ENCODE measurements at regions not wholly inside any gene's neighbourhood (a gene's known extent, or its start where the extent isn't known, plus 50 kb on each side); places are given as distances from the start of the nearest gene placed in this dataset.
"Not testable (repeated sequence)": the region's sequence is repeated elsewhere in the genome, so short reads cannot be mapped to it uniquely, and the experiment has no call there.

- Histone ChIP-seq H3K4me1 (ENCODE audit: control insufficient read depth in 4 of 4, insufficient read depth in 4 of 4, low read length in 3 of 4) (no peaks in the 10 kb centered on the region), H3K36me3 (ENCODE audit: control insufficient read depth in 4 of 4, insufficient read depth in 3 of 4, low read depth in 1 of 4, low read length in 3 of 4) (no peaks in the 10 kb centered on the region), H3K9me3 (ENCODE audit: control insufficient read depth in 4 of 4, low read length in 3 of 4) (no peaks in the 10 kb centered on the region), H3K9ac (ENCODE audit: low read depth in 1 of 2, low read length in 2 of 2) (no peak overlapping the region), H3K27me3 (ENCODE audit: control insufficient read depth in 4 of 4, insufficient read depth in 4 of 4, low read length in 3 of 4) (no peaks in the 10 kb centered on the region), H3K4me3 (ENCODE audit: low read depth in 1 of 3, low read length in 3 of 3) (no peak overlapping the region), H3K27ac (ENCODE audit: low read depth in 1 of 2, low read length in 2 of 2) (no peak overlapping the region)
- no peak for TF ChIP-seq RXRA (IDR thresholded peaks at IDR 0.05)
- no peak for TF ChIP-seq FOXA1 (IDR thresholded peaks at IDR 0.05)
- TF ChIP-seq NR2F2 (IDR thresholded peaks at IDR 0.05), result no peak
- no peak for TF ChIP-seq HNF4G (IDR thresholded peaks at IDR 0.05)
- no peak for TF ChIP-seq TAF1 (conservative IDR thresholded peaks at IDR 0.05)
- no peak for TF ChIP-seq ZBTB33 (IDR thresholded peaks at IDR 0.05)
- TF ChIP-seq GABPA (IDR thresholded peaks at IDR 0.05 in 1 of 2, conservative IDR thresholded peaks at IDR 0.05 in 1 of 2), result no peak
- no peak for TF ChIP-seq JUND (IDR thresholded peaks at IDR 0.05)
- TF ChIP-seq REST (IDR thresholded peaks at IDR 0.05), result no peak
- no peak for TF ChIP-seq HNF4A (conservative IDR thresholded peaks at IDR 0.05)
- TF ChIP-seq YY1 (IDR thresholded peaks at IDR 0.05), result no peak
- TF ChIP-seq FOXA2 (IDR thresholded peaks at IDR 0.05), result no peak
- TF ChIP-seq RAD21 (IDR thresholded peaks at IDR 0.05), result no peak
- no peak for TF ChIP-seq SP1 (IDR thresholded peaks at IDR 0.05)
- no peak for TF ChIP-seq EGR1 (IDR thresholded peaks at IDR 0.05; ENCODE audit: low read depth in 2 of 2)
- DNase-seq (ENCODE audit: low spot score), result no peak
- 87% methylated on average over 4 of the region's 4 CpGs for WGBS
These were observed 59.9 kb upstream of the NCOA3 start for GRCh38 chr20:47441774-47442150.

GRCh38 chr20:47443060-47443459 is 58.6 kb upstream of the NCOA3 start:
- H3K27ac ChIP-seq (ENCODE audit: low read depth in 1 of 2, low read length in 2 of 2); H3K9ac ChIP-seq (ENCODE audit: low read depth in 1 of 2, low read length in 2 of 2); H3K36me3 ChIP-seq (ENCODE audit: control insufficient read depth in 4 of 4, insufficient read depth in 3 of 4, low read depth in 1 of 4, low read length in 3 of 4); DNase-seq (ENCODE audit: low spot score); H3K4me3 ChIP-seq (ENCODE audit: low read depth in 1 of 3, low read length in 3 of 3); H3K27me3 ChIP-seq (ENCODE audit: control insufficient read depth in 4 of 4, insufficient read depth in 4 of 4, low read length in 3 of 4); H3K9me3 ChIP-seq (ENCODE audit: control insufficient read depth in 4 of 4, low read length in 3 of 4); H3K4me1 ChIP-seq (ENCODE audit: control insufficient read depth in 4 of 4, insufficient read depth in 4 of 4, low read length in 3 of 4): not testable (repeated sequence)
- 84% methylated on average over 9 of the region's 9 CpGs for WGBS

- Histone ChIP-seq H3K36me3 (ENCODE audit: control insufficient read depth in 4 of 4, insufficient read depth in 3 of 4, low read depth in 1 of 4, low read length in 3 of 4) (no peaks in the 10 kb centered on the region), H3K4me3 (ENCODE audit: low read depth in 1 of 3, low read length in 3 of 3) (no peak overlapping the region), H3K9me3 (ENCODE audit: control insufficient read depth in 4 of 4, low read length in 3 of 4) (no peaks in the 10 kb centered on the region), H3K27me3 (ENCODE audit: control insufficient read depth in 4 of 4, insufficient read depth in 4 of 4, low read length in 3 of 4) (no peaks in the 10 kb centered on the region), H3K9ac (ENCODE audit: low read depth in 1 of 2, low read length in 2 of 2) (no peak overlapping the region), H3K4me1 (ENCODE audit: control insufficient read depth in 4 of 4, insufficient read depth in 4 of 4, low read length in 3 of 4) (no peaks in the 10 kb centered on the region), H3K27ac (ENCODE audit: low read depth in 1 of 2, low read length in 2 of 2) (no peak overlapping the region)
- no peak for DNase-seq (ENCODE audit: low spot score)
- 94% methylated on average over 4 of the region's 4 CpGs for WGBS
- TF ChIP-seq ZBTB33 (IDR thresholded peaks at IDR 0.05) (no peak), RAD21 (IDR thresholded peaks at IDR 0.05) (no peak), REST (IDR thresholded peaks at IDR 0.05) (no peak), NR2F2 (IDR thresholded peaks at IDR 0.05) (no peak), HNF4A (conservative IDR thresholded peaks at IDR 0.05) (no peak), CTCF (IDR thresholded peaks at IDR 0.05; ENCODE audit: low read depth, low read length, missing input control) (no peak), RXRA (IDR thresholded peaks at IDR 0.05) (no peak), TAF1 (conservative IDR thresholded peaks at IDR 0.05) (no peak), JUND (IDR thresholded peaks at IDR 0.05) (no peak)
These were observed 57.1 kb upstream of the NCOA3 start for GRCh38 chr20:47444584-47444983.

Measured in liver (tissue), 8 donors.